Urinary bladder (tissue), 3 donors: ENCODE measurements at regions not wholly inside any gene's neighbourhood (a gene's known extent, or its start where the extent isn't known, plus 50 kb on each side); places are given as distances from the start of the nearest gene placed in this dataset.

Experiments
- DNase-seq: peaks from one replicate; pipeline ENCODE4 v3.0.0-alpha.2; 2015; ENCODE audit errors: extremely low spot score
- H3K27ac ChIP-seq: one replicate; pipeline ENCODE4 v1.5.1; 2013; ENCODE audit warnings: low read depth, mild to moderate bottlenecking, moderate library complexity
- H3K36me3 ChIP-seq: one replicate; pipeline ENCODE4 v1.6.1; 2013; ENCODE audit warnings: mild to moderate bottlenecking, moderate library complexity; ENCODE audit not compliant: insufficient read depth
- H3K4me1 ChIP-seq: one replicate; pipeline ENCODE4 v1.6.1; 2013; ENCODE audit warnings: mild to moderate bottlenecking, moderate library complexity; ENCODE audit not compliant: insufficient read depth
- H3K4me3 ChIP-seq: one replicate; pipeline ENCODE4 v1.5.1; 2013; ENCODE audit warnings: low read depth, low read length
- WGBS: extraction: QIAGEN DNeasy Blood & Tissue Kit; methylation state at CpG from one replicate; pipeline ENCODE4 v1.1.7; 2013; 5-methylcytosine and 5-hydroxymethylcytosine counted together
- donor health status: healthy with polysubstance abuse.
- donor health status: healthy.

DNA sequence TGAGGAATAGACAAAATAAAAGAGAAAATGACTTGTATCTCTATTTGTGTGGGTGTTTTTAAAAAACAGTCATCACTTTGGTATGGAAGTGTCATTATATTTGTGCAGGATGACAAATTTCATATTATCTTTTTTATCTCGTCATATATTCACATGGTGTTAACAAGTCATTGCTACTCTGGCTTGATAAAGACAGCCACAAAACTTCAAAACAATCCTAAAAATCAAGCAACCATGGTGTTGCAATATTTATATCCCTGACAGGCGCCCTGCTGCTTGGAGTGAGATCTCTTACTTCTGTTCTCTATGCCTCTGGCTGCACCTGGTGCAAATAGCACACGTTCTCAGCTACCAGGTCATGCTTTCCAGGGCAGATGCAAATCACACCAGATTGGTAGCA is 278.0 kb upstream of the EPHA4 start:
- H3K4me3 ChIP-seq = no peak overlapping the region
- no peak overlapping the region for H3K27ac ChIP-seq
- no peaks in the 10 kb centered on the region for H3K4me1 ChIP-seq
- WGBS = 44% methylated on average over 3 of the region's 3 CpGs
- DNase-seq = no peak
- H3K36me3 ChIP-seq = no peaks in the 10 kb centered on the region

DNA sequence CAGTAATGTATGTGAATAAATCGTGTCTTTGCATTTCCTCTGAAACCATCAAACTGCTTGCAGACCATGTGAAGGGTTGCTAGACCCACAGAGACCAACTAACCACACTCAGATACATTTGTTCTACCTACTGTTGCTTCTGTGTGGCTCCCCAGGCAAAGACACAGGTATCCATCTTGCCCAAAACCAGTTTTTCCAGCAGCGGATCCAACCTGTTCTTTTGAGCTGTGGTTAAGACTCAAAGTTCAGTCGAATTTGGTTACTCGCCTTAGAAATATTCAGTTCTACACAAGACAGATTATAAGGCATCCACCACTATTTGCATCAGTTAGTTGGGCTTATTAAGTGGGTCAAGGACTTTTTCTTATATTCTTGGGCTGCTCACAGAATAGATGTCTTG is 276.2 kb upstream of the EPHA4 start:
- no peak for DNase-seq
- Histone ChIP-seq H3K4me3 (no peak overlapping the region), H3K36me3 (no peaks in the 10 kb centered on the region), H3K4me1 (no peaks in the 10 kb centered on the region), H3K27ac (no peak overlapping the region)
- WGBS = 86% methylated on average over 4 of the region's 4 CpGs

DNA sequence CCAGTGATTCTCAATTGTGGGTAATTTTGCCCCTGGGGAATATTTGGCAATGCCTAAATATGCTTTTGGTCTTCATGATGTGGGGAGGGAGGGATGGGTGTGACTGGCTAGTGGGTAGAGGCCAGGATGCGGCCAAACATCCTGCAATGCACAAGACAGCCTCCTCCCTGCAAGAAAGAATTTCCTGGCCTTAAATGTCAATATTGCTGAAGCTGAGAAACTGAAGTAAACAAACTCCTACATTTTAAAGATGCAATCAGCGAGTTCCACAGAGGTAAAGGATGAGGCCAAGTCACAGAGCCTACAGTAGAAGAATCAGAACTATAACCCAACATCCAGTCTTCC is 272.9 kb upstream of the EPHA4 start:
- Histone ChIP-seq H3K4me3 (no peak overlapping the region), H3K27ac (no peak overlapping the region), H3K36me3 (no peaks in the 10 kb centered on the region), H3K4me1 (no peaks in the 10 kb centered on the region)
- no peak for DNase-seq
- 72% methylated on average over 2 of the region's 2 CpGs for WGBS

DNA sequence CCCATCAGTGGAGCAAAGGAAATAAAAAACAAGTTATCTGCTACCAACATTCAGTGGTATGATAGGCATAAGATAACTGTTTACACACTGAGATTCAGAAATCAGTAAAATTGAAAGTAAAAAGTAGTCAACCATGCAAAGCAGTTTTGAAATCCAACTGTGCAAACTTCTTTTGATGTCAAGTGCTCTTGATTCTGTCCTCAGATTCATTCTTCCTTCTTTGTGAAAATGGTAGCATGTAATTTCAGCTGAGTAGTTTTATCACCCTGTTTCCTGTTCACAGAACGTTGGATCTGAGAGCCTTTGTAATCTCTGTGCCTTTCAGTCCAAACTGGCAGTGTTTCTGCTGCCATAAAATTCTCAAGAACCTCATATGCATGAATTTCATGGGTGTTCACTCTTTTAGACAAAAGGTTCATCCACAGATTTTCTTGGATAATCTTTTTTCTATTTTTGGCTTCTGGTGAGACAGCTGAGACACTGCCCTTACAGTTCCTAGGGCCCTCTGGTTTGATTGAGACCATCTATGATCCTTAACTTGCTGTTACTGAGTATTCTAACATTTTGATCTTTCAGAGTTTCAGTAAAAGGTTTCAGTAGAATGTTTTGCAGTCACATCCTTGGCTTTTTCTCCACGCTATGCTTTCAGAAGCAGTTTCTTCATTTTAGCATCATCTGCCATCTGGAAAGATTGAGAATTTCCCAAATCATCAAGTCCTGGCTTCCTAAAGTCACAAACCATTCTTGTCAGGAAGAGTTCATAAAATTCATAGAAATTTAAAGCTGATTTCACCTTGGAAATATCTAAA is 272.3 kb upstream of the EPHA4 start:
- Histone ChIP-seq H3K4me1 (no peaks in the 10 kb centered on the region), H3K27ac (no peak overlapping the region), H3K4me3 (no peak overlapping the region), H3K36me3 (no peaks in the 10 kb centered on the region)
- 38% methylated on average over 2 of the region's 2 CpGs for WGBS
- DNase-seq = no peak

DNA sequence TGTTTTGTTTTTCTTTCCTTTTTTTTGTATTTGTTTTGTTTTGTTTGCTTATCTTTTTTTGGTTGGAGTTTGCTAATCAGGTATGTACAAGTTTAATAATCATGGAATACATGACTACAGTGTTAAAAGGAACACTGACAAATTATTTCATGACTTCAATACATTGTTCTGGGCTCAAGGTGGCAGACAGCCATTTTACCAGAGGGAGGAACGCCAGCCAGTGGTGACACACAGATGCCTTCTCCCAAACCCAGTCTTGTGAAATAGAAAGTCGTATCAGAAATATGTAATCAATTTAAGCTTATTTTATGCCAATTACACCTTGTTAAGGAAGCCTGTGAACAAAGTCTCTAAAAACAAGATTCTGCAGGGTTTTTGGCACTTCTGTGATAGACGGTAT is 264.0 kb upstream of the EPHA4 start:
- H3K36me3 ChIP-seq = no peaks in the 10 kb centered on the region
- no peaks in the 10 kb centered on the region for H3K4me1 ChIP-seq
- no peak overlapping the region for H3K27ac ChIP-seq
- no peak for DNase-seq
- WGBS = 75% methylated on average over 3 of the region's 3 CpGs
- H3K4me3 ChIP-seq = no peak overlapping the region

DNA sequence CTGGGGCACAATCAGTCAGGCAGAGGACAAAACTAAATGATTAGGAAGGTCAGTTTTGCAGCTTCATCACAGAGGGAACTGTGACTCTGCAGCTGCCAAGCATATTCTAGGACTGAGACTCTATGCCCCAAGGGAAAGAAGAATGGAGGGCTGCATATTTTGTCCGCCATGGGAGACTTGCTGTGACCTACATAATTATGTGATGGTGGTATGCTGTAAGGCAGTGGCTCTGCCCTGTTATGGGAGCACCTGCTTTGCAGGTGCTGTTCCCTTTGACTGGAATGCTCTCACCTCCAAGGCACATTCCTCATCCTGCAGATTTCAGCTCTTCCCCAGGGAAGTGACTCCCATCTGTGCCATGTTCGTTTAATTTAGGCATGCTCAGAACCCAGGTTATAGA is 261.9 kb upstream of the EPHA4 start:
- no peaks in the 10 kb centered on the region for H3K36me3 ChIP-seq
- no peak for DNase-seq
- 69% methylated on average over 2 of the region's 2 CpGs for WGBS
- H3K4me1 ChIP-seq = no peaks in the 10 kb centered on the region
- H3K4me3 ChIP-seq = no peak overlapping the region
- H3K27ac ChIP-seq = no peak overlapping the region

DNA sequence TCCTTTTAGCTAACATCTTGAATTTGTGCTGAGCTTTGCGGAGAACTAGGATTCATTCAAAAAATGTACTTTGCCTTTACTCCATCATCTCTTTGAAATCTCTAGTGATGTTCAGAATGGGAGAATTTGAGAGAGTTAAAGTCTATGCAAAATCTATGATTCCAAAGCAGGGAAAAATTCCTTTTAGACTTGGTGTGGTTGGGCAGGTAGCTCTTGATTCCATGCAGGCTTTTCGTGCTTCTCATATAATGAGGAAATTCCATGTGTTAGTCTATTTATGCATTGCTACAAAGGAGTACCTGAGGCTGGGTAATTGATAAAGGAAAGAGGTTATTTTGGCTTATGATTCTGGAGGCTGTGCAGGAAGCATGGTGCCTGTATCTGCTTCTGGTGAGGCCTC is 258.9 kb upstream of the EPHA4 start:
- DNase-seq = no peak
- no peaks in the 10 kb centered on the region for H3K4me1 ChIP-seq
- H3K36me3 ChIP-seq = no peaks in the 10 kb centered on the region
- no peak overlapping the region for H3K27ac ChIP-seq
- no peak overlapping the region for H3K4me3 ChIP-seq
- WGBS = 89% methylated on average over 2 of the region's 2 CpGs

DNA sequence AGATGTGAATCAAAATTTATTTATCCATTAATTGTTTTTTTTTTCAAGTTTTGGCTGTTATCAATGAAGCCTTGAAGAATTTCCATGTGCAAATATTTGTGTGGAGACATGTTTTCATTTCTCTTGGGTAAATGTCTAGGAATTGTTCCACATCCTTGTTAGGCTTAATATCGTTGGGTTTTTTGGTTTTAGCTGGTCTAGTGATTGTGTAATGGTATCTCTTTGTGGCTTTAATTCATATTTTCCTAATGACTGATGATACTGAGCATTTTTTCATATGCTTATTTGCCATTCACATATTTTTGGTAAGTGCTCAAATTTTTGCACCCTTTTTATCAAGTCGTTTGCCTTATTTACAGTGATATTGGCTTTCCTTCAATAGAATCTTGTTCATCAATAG is 250.3 kb upstream of the EPHA4 start:
- no peaks in the 10 kb centered on the region for H3K36me3 ChIP-seq
- 84% methylated on average over 2 of the region's 2 CpGs for WGBS
- no peak for DNase-seq
- no peaks in the 10 kb centered on the region for H3K4me1 ChIP-seq
- no peak overlapping the region for H3K4me3 ChIP-seq
- H3K27ac ChIP-seq = no peak overlapping the region

DNA sequence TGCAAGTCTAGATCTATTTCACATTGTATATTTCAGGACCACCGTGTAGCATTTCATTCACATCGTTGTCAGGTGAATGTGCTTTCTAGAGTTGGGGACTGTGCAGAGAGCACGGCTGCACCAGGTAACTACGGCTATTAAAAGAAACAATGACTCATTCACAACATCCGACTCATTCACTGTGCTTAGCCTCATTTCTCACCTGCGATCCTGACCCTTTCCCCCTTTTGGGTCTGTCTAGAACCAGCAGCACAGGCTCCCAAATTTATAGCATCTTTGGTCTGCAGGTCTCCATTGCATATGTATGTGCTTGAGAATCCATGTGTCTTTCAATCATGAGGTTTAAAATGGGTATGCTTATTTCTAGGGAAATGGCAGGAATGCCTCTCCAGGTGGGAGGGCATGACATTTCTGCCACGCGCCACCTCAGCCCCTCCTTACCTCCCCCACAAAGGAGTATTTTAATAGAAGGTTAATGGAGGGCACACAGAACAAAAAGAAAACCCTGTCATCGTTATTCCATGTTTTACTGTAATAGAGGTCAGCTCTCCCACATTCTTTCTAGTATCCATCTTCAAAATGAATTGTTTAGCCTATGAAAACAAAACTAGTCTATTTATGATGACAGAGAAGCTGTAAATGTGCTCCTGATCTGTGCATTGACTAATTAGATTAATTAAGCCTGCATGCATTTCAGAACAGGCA is 246.7 kb upstream of the EPHA4 start:
- H3K4me1 ChIP-seq = no peaks in the 10 kb centered on the region
- no peak for DNase-seq
- H3K27ac ChIP-seq = no peak overlapping the region
- H3K36me3 ChIP-seq = no peaks in the 10 kb centered on the region
- no peak overlapping the region for H3K4me3 ChIP-seq
- WGBS = 54% methylated on average over 9 of the region's 9 CpGs

DNA sequence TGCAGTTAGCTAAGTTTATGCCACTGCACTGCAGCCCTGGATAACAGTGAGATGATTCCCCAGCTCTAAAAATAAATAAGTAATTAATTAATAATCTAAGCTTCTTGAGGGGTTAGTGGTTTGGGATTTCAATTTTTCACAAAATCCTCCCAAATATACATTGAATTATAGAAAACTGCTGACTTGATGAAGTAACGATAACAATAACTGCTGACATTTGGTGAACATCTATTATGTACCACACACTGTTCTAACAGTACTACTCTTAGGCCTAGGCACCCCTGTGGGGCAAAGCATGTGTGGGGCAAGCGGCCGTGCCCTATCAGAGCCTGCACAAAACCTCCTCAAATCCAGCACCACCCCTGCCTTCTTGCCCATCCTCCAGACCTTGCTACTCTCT is 245.8 kb upstream of the EPHA4 start:
- Histone ChIP-seq H3K4me1 (no peaks in the 10 kb centered on the region), H3K27ac (no peak overlapping the region), H3K4me3 (no peak overlapping the region), H3K36me3 (no peaks in the 10 kb centered on the region)
- 91% methylated on average over 3 of the region's 3 CpGs for WGBS
- no peak for DNase-seq

DNA sequence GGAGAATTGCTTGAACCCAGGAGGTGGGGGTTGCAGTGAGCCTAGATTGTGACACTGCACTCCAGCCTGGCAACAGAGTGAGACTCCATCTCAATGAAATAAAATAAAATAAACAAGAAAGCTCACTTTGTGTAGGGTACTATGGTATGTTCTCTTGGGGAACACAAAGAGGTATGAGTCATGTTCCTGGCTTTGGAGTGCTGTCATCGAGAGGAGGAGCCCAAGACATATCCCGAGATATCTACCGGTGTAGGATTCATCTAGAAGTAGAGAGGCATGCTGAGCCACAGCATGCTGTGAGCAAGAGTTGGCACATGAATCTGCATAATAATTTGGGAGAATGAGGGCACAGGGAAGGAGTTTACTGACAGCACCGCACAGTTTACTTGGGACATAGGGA is 244.9 kb upstream of the EPHA4 start:
- Histone ChIP-seq H3K36me3 (no peaks in the 10 kb centered on the region), H3K4me1 (no peaks in the 10 kb centered on the region), H3K4me3 (no peak overlapping the region), H3K27ac (no peak overlapping the region)
- no peak for DNase-seq
- 91% methylated on average over 4 of the region's 4 CpGs for WGBS

DNA sequence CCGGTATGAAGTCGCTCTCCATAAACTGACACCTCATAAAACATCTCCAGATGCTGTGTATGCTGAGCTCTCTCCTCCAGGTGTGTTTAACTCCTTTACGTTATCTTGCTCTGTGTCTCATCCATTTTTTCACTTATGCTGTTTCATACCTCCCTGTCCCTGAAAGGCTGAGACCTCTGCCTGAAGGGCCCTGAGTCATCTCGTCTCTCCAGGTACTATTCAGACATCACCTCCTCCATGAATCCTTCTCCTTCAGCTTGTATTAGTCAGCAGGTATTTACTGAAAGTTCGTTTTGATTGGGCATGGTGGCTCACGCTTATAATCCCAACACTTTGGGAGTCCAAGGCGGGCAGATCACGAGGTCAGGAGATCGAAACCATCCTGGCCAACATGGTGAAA is 244.5 kb upstream of the EPHA4 start:
- Histone ChIP-seq H3K4me1 (no peaks in the 10 kb centered on the region), H3K36me3 (no peaks in the 10 kb centered on the region), H3K27ac (no peak overlapping the region), H3K4me3 (no peak overlapping the region)
- WGBS = 74% methylated on average over 9 of the region's 9 CpGs
- DNase-seq = no peak

DNA sequence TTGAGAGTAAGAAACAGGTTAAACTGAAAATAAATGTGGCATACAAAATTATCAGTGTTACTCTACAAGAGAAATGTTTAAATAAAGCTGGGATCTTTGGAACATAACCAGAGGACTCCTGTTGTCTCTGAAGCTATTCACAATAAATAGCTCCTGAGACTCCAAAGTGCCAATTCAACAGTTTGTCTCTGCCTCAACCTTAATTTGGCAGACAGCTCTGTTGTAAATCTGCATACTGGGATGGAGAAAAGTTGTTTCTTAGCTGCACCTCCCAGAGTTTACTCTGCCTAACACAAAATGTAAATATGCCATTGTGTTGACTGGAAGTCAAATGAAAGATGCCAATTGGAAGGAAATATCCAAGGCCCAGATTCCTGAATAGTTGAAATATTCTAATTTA is 238.5 kb upstream of the EPHA4 start:
- H3K4me3 ChIP-seq = no peak overlapping the region
- no peak for DNase-seq
- no peaks in the 10 kb centered on the region for H3K4me1 ChIP-seq

DNA sequence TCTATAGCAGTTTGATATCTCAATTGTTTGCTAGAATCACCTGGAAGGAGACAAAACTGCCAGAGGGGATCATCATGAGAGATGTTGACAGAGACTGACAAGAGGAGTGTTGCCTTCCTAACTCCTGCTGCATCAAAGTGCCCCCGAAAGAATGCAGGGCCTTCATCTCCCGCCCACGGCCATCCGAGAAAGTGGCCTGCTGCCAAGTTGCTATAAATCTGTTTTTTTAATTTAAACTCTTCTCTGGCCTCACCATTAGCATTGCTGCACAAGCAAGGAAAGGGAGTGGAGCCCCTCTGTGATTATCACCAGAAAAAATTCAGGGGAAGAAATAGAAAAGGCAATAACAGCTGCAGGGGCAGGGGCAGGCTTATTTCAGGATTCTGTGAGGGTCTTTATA is 238.1 kb upstream of the EPHA4 start:
- no peak overlapping the region for H3K4me3 ChIP-seq
- H3K36me3 ChIP-seq = no peaks in the 10 kb centered on the region
- H3K4me1 ChIP-seq = no peaks in the 10 kb centered on the region
- no peak for DNase-seq
- 14% methylated on average over 4 of the region's 4 CpGs for WGBS
- no peak overlapping the region for H3K27ac ChIP-seq

More for the DNA sequence above, 238.5 kb upstream of the EPHA4 start:
- Histone ChIP-seq H3K27ac (no peak overlapping the region), H3K36me3 (no peaks in the 10 kb centered on the region)
